Small intestine (tissue), 7 donors: ENCODE measurements at regions not wholly inside any gene's neighbourhood (a gene's known extent, or its start where the extent isn't known, plus 50 kb on each side); places are given as distances from the start of the nearest gene placed in this dataset.
"Not testable (repeated sequence)": the region's sequence is repeated elsewhere in the genome, so short reads cannot be mapped to it uniquely, and the experiment has no call there.

Experiments used
- DNase-seq, 2 donors: peaks; one replicate each; pipeline versions ENCODE4 v3.0.0 to v3.0.0-alpha.2; 2013
- FAIRE-seq: peaks from 2 replicates; lab custom pipeline; 2012; peaks lifted over from hg19 to GRCh38; lab: Jason Lieb, UNC
- H3K27ac ChIP-seq, 3 donors: one replicate each; pipeline ENCODE4 v1.5.1; 2013; ENCODE audit warnings: low read length in 2 of 3, mild to moderate bottlenecking in 2 of 3, control low read depth in 1 of 3, inconsistent platforms in 1 of 3, low read depth in 1 of 3, moderate library complexity in 1 of 3
- H3K27me3 ChIP-seq, 3 donors: one replicate each; pipeline ENCODE4 v1.6.1; 2013; ENCODE audit warnings: low read length in 3 of 3, inconsistent platforms in 1 of 3; ENCODE audit not compliant: control insufficient read depth in 3 of 3, insufficient read depth in 3 of 3
- H3K36me3 ChIP-seq, 3 donors: one replicate each; pipeline ENCODE4 v1.6.1; 2013; ENCODE audit warnings: low read length in 3 of 3, inconsistent platforms in 1 of 3, low read depth in 1 of 3, mild to moderate bottlenecking in 1 of 3, moderate library complexity in 1 of 3; ENCODE audit not compliant: control insufficient read depth in 3 of 3, insufficient read depth in 2 of 3
- H3K4me1 ChIP-seq, 3 donors: one replicate each; pipeline ENCODE4 v1.6.1; 2013; ENCODE audit warnings: low read length in 2 of 3, inconsistent platforms in 1 of 3, low read depth in 1 of 3, mild to moderate bottlenecking in 1 of 3, moderate library complexity in 1 of 3; ENCODE audit not compliant: control insufficient read depth in 3 of 3, insufficient read depth in 2 of 3
- H3K4me3 ChIP-seq, 3 donors: one replicate each; pipeline ENCODE4 v1.5.1; 2013; ENCODE audit warnings: low read length in 3 of 3, control low read depth in 1 of 3, inconsistent platforms in 1 of 3, low read depth in 1 of 3, mild to moderate bottlenecking in 1 of 3, moderate library complexity in 1 of 3
- H3K9me3 ChIP-seq, 2 donors: one replicate each; pipeline ENCODE4 v1.6.1; 2013; ENCODE audit warnings: low read depth in 1 of 2, low read length in 1 of 2; ENCODE audit not compliant: control insufficient read depth in 2 of 2, insufficient read depth in 1 of 2
- WGBS, 3 donors: extraction: QIAGEN DNeasy Blood & Tissue Kit; methylation state at CpG; one replicate each; pipeline ENCODE4 v1.1.7; 2013; 5-methylcytosine and 5-hydroxymethylcytosine counted together
- donor health status: healthy with polysubstance abuse.
- donor health status: control.
- donor health status: control.
- donor health status: Bipolar disorder and iron deficiency.
- donor health status: healthy.

DNA sequence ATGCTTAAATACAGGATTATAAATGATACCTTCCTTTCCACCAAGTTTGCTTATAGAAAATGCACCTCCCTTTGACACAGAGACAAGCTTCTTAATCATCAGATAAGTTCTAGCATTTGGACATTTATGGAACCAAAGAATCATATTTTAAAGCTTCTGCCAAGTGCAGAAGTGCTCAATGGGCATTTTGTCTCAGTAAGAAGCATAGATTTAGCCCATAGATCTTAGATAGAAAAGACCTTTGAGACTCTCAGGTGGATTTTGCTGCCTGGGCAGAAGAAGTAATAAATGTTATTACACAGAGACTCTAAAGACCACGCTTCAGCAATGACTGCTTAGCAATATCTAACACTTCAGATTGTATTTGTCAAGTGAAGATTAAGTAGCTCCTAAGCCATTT, 174.6 kb downstream of the VEGFC start:
- no peaks in the 10 kb centered on the region for H3K36me3 ChIP-seq
- no peak overlapping the region for H3K4me3 ChIP-seq
- H3K27me3 ChIP-seq: no peaks in the 10 kb centered on the region
- 16 to 58% (median 19%) methylated on average over 1 of the region's 1 CpG for WGBS, 3 donors
- no peaks in the 10 kb centered on the region for H3K9me3 ChIP-seq
- FAIRE-seq (no peak), DNase-seq (no peak)
- H3K4me1 ChIP-seq: no peaks in the 10 kb centered on the region
- H3K27ac ChIP-seq: no peak overlapping the region

DNA sequence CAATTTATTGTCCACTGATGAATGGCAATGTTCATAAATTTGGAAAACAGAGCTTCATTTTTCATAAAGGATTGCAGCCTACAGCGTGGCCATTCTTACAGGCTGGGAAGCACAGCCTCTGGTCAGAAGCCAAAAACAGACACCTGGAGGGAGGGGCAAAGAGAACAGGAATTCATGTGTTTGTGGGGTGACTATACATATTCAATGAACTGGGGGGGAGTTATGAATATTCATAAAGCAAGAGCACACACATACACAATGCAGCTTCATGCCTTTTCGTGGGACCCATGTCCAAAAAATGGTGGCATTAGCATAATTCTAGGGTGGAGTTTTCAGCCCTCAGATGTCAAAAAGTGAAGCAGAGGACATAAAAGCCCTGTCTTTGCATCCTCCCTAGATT, 173.3 kb downstream of the VEGFC start:
- no peaks in the 10 kb centered on the region for H3K36me3 ChIP-seq
- H3K27me3 ChIP-seq: no peaks in the 10 kb centered on the region
- WGBS, 3 donors: 85 to 87% (median 87%) methylated on average over 2 of the region's 2 CpGs
- no peak overlapping the region for H3K4me3 ChIP-seq
- DNase-seq (no peak), FAIRE-seq (no peak)
- H3K9me3 ChIP-seq: no peaks in the 10 kb centered on the region
- no peaks in the 10 kb centered on the region for H3K4me1 ChIP-seq
- H3K27ac ChIP-seq: no peak overlapping the region

DNA sequence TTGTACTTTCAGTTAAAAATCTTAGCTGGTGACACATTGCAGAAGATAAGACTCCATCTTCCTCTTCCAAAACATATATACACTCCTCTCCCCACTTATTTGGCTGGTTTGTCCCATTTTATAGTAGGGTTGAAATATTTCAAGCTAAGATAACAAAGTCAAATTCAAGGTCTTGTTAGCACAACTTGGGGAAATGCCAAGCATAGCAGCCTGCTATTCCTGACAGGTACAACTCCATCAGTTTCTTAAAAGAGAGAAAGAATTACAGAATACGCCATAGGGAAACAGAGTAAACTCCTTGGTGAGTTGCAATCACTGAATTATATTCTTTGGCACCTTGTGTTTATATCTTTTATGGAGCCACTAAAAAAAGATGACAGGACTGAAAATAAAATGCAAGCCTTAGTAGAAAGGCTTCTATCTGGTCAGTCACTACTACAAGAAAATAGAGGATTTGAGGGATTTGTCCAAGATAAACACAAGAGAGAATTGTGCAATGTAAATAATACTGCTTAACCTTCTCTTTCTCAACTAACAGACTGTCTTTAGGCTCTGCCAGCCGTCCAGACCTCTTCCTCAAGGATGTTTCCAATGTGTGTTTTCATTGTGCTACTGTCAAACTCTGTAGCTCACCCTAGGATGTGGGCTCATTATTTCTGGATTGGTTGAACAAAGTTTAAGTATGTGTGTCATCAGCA, 170.3 kb downstream of the VEGFC start:
- 43 to 48% (median 45%) methylated on average over 2 of the region's 2 CpGs for WGBS, 3 donors
- FAIRE-seq (no peak), DNase-seq (no peak)
- H3K4me3 ChIP-seq: no peak overlapping the region
- H3K27me3 ChIP-seq: no peaks in the 10 kb centered on the region
- H3K9me3 ChIP-seq: peaks cover 0 to 2% of the 10 kb centered on the region in 2 donors
- H3K27ac ChIP-seq: no peak overlapping the region
- no peaks in the 10 kb centered on the region for H3K36me3 ChIP-seq
- no peaks in the 10 kb centered on the region for H3K4me1 ChIP-seq

DNA sequence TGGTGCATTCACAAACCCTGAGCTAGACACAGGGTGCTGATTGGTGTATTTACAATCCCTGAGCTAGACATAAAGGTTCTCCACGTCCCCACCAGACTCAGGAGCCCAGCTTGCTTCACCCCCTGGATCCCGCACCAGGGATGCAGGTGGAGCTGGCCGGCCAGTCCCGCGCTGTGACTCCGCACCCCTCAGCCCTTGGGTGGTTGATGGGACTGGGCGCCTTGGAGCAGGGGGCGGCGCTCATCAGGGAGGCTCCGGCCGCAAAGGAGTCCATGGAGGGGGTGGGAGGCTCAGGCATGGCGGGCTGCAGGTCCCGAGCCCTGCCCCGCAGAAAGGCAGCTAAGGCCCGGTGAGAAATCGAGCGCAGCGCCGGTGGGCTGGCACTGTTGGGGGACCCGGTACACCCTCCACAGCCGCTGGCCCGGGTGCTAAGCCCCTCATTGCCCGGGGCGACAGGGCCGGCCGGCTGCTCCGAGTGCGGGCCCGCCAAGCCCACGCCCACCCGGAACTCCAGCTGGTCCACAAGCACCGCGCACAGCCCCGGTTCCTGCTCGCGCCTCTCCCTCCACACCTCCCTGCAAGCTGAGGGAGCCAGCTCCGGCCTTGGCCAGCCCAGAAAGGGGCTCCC, 167.6 kb downstream of the VEGFC start:
- not testable (repeated sequence) for H3K36me3 ChIP-seq, H3K4me1 ChIP-seq, H3K4me3 ChIP-seq, DNase-seq, H3K9me3 ChIP-seq, H3K27me3 ChIP-seq, FAIRE-seq, H3K27ac ChIP-seq
- WGBS, 3 donors: 93 to 96% (median 94%) methylated on average over 29 to 37 of the region's 37 CpGs

DNA sequence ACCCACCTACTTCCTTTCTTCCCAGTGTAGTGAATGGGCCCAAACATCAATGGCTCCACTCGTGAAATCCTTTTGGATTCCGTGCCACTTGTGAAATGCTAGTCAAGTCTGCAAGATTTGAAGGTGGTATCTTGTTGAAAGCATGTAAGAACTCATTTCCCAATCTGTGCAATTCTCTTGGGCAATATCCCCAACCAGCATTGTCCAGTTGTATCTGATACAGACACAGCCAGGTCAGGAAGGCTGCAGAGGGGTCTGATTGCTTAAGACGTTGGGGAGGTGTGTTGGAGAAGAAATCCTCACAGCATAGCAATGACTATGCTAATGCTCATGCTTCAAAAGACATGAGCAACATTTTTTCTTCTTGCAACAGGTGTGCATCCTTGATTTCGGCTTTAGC, 164.8 kb downstream of the VEGFC start:
- FAIRE-seq (no peak), DNase-seq (no peak)
- H3K4me1 ChIP-seq: no peaks in the 10 kb centered on the region
- 69 to 76% (median 73%) methylated on average over 4 of the region's 4 CpGs for WGBS, 3 donors
- H3K27ac ChIP-seq: no peak overlapping the region
- peaks cover 0 to 2% of the 10 kb centered on the region in 2 donors for H3K9me3 ChIP-seq
- no peak overlapping the region for H3K4me3 ChIP-seq
- no peaks in the 10 kb centered on the region for H3K27me3 ChIP-seq
- no peaks in the 10 kb centered on the region for H3K36me3 ChIP-seq

DNA sequence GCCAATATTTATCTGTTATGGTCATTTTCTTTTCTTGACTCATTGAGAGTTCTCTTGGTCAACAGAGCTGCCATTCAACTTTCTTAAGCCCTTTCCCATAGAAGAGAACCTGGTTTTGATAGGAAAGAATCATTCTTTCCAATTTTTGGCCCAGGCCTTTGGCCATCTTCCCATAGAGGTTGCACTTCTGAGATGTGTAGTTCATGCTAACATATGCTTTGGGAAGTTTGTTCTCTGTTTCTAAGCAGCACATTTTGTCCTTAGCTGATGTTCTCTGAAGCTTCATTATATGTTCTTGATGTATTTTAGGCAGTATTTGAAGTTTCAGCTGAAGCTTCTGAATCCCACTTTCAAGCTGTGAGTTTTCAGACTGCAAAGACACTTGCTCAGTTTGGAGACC, 161.1 kb downstream of the VEGFC start:
- Histone ChIP-seq H3K9me3 (no peaks in the 10 kb centered on the region), H3K36me3 (no peaks in the 10 kb centered on the region), H3K27me3 (no peaks in the 10 kb centered on the region), H3K27ac (no peak overlapping the region), H3K4me1 (no peaks in the 10 kb centered on the region), H3K4me3 (no peak overlapping the region)
- no peak for FAIRE-seq
- no peak for DNase-seq
